ENCODE measurements at regions not wholly inside any gene's neighbourhood (a gene's known extent, or its start where the extent isn't known, plus 50 kb on each side); places are given as distances from the start of the nearest gene placed in this dataset.

- no peaks in the 10 kb centered on the region for H3K9me3 ChIP-seq (ENCODE audit: control insufficient read depth, low read depth, low read length)
- no peaks in the 10 kb centered on the region for H3K27me3 ChIP-seq (ENCODE audit: control insufficient read depth, insufficient read depth, low read length)
- H3K4me3 ChIP-seq (ENCODE audit: low read length), result no peak overlapping the region
- H3K36me3 ChIP-seq (ENCODE audit: control insufficient read depth, low read depth, low read length), result no peaks in the 10 kb centered on the region
- H3K9ac ChIP-seq (ENCODE audit: low read length), result no peak overlapping the region
- H3K27ac ChIP-seq (ENCODE audit: low read length), result no peak overlapping the region
- H3K4me1 ChIP-seq (ENCODE audit: control insufficient read depth, low read depth, low read length), result peaks cover 9% of the 10 kb centered on the region
These were observed 68.6 kb upstream of the FOXA2 start for GRCh38 chr20:22652681-22653588.

DNA sequence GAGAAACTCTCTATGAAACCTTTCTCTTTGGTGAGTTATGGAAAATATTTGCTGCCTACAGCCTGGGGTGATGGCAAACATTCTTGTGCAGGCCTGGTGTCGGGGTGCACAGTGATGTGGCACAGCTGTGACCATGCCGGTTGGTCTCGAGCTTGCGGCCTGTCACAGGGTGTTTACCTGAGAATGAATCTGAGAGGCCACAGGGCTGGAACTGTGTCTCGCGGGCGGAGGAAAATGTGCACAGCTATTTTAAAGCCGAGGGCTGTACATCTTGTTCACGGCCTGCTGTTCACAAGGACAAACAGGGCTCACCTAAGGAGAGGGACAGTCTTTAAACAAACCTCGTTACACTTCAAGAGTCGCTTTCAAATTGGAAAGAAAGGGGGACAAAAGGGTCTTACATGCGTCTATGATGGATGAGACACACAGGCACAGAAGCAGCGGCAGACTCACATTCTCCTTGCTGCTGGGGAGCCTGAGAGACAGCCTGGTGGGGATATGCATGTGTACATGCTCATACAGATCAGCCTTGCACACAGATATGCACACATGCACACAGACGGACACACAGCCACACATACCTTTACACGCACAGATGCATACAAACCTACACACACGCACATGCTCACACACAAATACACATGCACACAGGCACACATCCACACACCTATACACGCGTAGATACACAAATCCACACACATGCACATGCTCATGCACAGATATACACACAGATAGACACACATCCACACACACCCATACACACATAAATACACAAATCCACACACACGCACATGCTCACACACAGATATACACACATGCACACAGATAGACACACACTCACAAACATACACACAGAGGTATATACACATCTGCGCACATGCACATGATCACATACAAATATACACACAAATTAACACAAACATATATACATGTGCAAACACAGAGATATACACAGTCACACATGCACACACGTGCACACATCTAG lies 69.6 kb upstream of the FOXA2 start:
- H3K9ac ChIP-seq (ENCODE audit: low read length), result no peak overlapping the region

GRCh38 chr20:22663528-22664025 lies 79.2 kb upstream of the FOXA2 start:
- Histone ChIP-seq H3K27ac (ENCODE audit: low read length) (no peak overlapping the region), H3K9me3 (ENCODE audit: control insufficient read depth, low read depth, low read length) (peaks cover 4% of the 10 kb centered on the region), H3K9ac (ENCODE audit: low read length) (no peak overlapping the region)

More for the DNA sequence above, 69.6 kb upstream of the FOXA2 start:
- Histone ChIP-seq H3K27ac (ENCODE audit: low read length) (no peak overlapping the region), H3K4me1 (ENCODE audit: control insufficient read depth, low read depth, low read length) (peaks cover 11% of the 10 kb centered on the region), H3K4me3 (ENCODE audit: low read length) (no peak overlapping the region), H3K9me3 (ENCODE audit: control insufficient read depth, low read depth, low read length) (no peaks in the 10 kb centered on the region), H3K27me3 (ENCODE audit: control insufficient read depth, insufficient read depth, low read length) (no peaks in the 10 kb centered on the region), H3K36me3 (ENCODE audit: control insufficient read depth, low read depth, low read length) (no peaks in the 10 kb centered on the region)

DNA sequence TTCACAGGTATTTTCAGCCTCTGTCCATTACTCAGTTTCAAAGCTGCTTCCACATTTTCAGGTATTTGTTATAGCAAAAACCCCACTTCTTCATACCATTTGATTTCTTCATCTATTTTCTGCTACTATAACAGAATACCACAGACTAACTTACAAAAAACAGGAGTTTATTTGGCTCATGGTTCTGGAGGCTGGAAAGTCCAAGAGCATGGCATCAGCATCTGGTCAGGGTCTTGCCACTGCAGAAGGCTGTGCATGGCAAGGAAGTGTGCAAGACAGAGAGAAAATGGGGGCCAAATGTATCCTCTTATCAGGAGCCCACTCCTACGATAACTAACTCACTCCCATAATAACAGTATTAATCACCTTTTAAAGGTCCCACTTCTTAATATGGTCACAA lies 82.8 kb upstream of the FOXA2 start:
- H3K4me1 ChIP-seq (ENCODE audit: control insufficient read depth, low read depth, low read length), result peaks cover 15% of the 10 kb centered on the region
- H3K9ac ChIP-seq (ENCODE audit: low read length), result no peak overlapping the region
- H3K27ac ChIP-seq (ENCODE audit: low read length), result no peak overlapping the region
- H3K27me3 ChIP-seq (ENCODE audit: control insufficient read depth, insufficient read depth, low read length), result no peaks in the 10 kb centered on the region
- no peaks in the 10 kb centered on the region for H3K36me3 ChIP-seq (ENCODE audit: control insufficient read depth, low read depth, low read length)
- peaks cover 9% of the 10 kb centered on the region for H3K9me3 ChIP-seq (ENCODE audit: control insufficient read depth, low read depth, low read length)
- H3K4me3 ChIP-seq (ENCODE audit: low read length), result no peak overlapping the region

More at GRCh38 chr20:22663528-22664025, 79.2 kb upstream of the FOXA2 start:
- Histone ChIP-seq H3K27me3 (ENCODE audit: control insufficient read depth, insufficient read depth, low read length) (no peaks in the 10 kb centered on the region), H3K36me3 (ENCODE audit: control insufficient read depth, low read depth, low read length) (no peaks in the 10 kb centered on the region), H3K4me3 (ENCODE audit: low read length) (peak overlapping the region; percentile 12), H3K4me1 (ENCODE audit: control insufficient read depth, low read depth, low read length) (peaks cover 22% of the 10 kb centered on the region)

- H3K9me3 ChIP-seq (ENCODE audit: control insufficient read depth, low read depth, low read length), result peaks cover 7% of the 10 kb centered on the region
These were observed 87.8 kb upstream of the FOXA2 start for GRCh38 chr20:22672191-22672590.

DNA sequence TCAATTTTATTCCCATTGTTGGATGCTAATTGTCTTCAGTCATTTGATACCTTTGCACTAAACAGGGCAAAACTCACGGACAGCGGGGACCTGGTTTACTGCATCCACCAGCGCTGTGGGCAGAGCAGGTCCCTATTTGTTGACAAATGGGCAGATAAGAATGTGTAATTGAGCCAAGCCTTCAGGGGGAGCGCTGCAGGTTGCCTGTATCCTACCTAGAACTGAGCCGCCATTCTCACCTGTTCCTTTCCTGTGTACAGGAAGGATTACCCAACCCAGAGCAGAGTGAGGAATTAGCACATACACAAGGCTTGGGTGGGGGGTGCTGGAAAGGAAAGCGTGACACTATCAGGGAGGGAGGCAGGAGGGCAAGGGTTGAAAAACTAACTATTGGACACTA lies 89.1 kb upstream of the FOXA2 start:
- Histone ChIP-seq H3K4me1 (ENCODE audit: control insufficient read depth, low read depth, low read length) (no peaks in the 10 kb centered on the region), H3K27me3 (ENCODE audit: control insufficient read depth, insufficient read depth, low read length) (no peaks in the 10 kb centered on the region), H3K27ac (ENCODE audit: low read length) (no peak overlapping the region), H3K4me3 (ENCODE audit: low read length) (no peak overlapping the region), H3K9ac (ENCODE audit: low read length) (no peak overlapping the region), H3K36me3 (ENCODE audit: control insufficient read depth, low read depth, low read length) (no peaks in the 10 kb centered on the region), H3K9me3 (ENCODE audit: control insufficient read depth, low read depth, low read length) (peaks cover 5% of the 10 kb centered on the region)

More at GRCh38 chr20:22672191-22672590, 87.8 kb upstream of the FOXA2 start:
- H3K4me1 ChIP-seq (ENCODE audit: control insufficient read depth, low read depth, low read length), result no peaks in the 10 kb centered on the region
- H3K4me3 ChIP-seq (ENCODE audit: low read length), result no peak overlapping the region
- no peaks in the 10 kb centered on the region for H3K36me3 ChIP-seq (ENCODE audit: control insufficient read depth, low read depth, low read length)
- H3K9ac ChIP-seq (ENCODE audit: low read length), result no peak overlapping the region
- no peaks in the 10 kb centered on the region for H3K27me3 ChIP-seq (ENCODE audit: control insufficient read depth, insufficient read depth, low read length)
- H3K27ac ChIP-seq (ENCODE audit: low read length), result no peak overlapping the region

GRCh38 chr20:22675341-22675740 lies 91.0 kb upstream of the FOXA2 start:
- no peak overlapping the region for H3K4me3 ChIP-seq (ENCODE audit: low read length)
- peaks cover 3% of the 10 kb centered on the region for H3K9me3 ChIP-seq (ENCODE audit: control insufficient read depth, low read depth, low read length)
- no peaks in the 10 kb centered on the region for H3K4me1 ChIP-seq (ENCODE audit: control insufficient read depth, low read depth, low read length)

GRCh38 chr20:22678678-22679077 lies 94.3 kb upstream of the FOXA2 start:
- peaks cover 3% of the 10 kb centered on the region for H3K9me3 ChIP-seq (ENCODE audit: control insufficient read depth, low read depth, low read length)
- no peak overlapping the region for H3K4me3 ChIP-seq (ENCODE audit: low read length)
- no peak overlapping the region for H3K27ac ChIP-seq (ENCODE audit: low read length)
- no peaks in the 10 kb centered on the region for H3K27me3 ChIP-seq (ENCODE audit: control insufficient read depth, insufficient read depth, low read length)
- H3K4me1 ChIP-seq (ENCODE audit: control insufficient read depth, low read depth, low read length), result no peaks in the 10 kb centered on the region
- no peak overlapping the region for H3K9ac ChIP-seq (ENCODE audit: low read length)
- no peaks in the 10 kb centered on the region for H3K36me3 ChIP-seq (ENCODE audit: control insufficient read depth, low read depth, low read length)

More at GRCh38 chr20:22675341-22675740, 91.0 kb upstream of the FOXA2 start:
- no peaks in the 10 kb centered on the region for H3K27me3 ChIP-seq (ENCODE audit: control insufficient read depth, insufficient read depth, low read length)
- no peak overlapping the region for H3K9ac ChIP-seq (ENCODE audit: low read length)
- no peak overlapping the region for H3K27ac ChIP-seq (ENCODE audit: low read length)
- H3K36me3 ChIP-seq (ENCODE audit: control insufficient read depth, low read depth, low read length), result no peaks in the 10 kb centered on the region

DNA sequence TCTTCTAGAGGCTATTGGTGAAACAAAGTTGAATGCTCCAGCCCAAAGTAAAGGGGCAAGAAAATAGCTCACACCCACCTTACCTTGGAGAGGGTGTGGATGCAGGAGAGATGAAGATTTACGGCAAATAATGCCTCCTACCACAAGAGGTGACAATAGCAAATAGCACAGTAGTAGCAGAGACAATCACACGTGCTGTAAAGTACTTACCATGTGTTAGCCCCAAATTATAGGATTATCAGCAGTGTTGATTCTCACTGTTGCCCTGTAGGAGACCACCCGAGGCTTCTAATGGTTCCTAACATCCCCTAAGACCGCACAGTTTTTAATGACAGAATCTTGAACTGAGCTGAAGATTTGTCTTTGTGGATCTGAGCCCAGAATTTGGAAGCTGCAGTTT lies 94.8 kb upstream of the FOXA2 start:
- Histone ChIP-seq H3K27ac (ENCODE audit: low read length) (no peak overlapping the region), H3K9ac (ENCODE audit: low read length) (no peak overlapping the region), H3K9me3 (ENCODE audit: control insufficient read depth, low read depth, low read length) (peaks cover 3% of the 10 kb centered on the region), H3K4me3 (ENCODE audit: low read length) (no peak overlapping the region), H3K4me1 (ENCODE audit: control insufficient read depth, low read depth, low read length) (no peaks in the 10 kb centered on the region), H3K27me3 (ENCODE audit: control insufficient read depth, insufficient read depth, low read length) (no peaks in the 10 kb centered on the region), H3K36me3 (ENCODE audit: control insufficient read depth, low read depth, low read length) (no peaks in the 10 kb centered on the region)

DNA sequence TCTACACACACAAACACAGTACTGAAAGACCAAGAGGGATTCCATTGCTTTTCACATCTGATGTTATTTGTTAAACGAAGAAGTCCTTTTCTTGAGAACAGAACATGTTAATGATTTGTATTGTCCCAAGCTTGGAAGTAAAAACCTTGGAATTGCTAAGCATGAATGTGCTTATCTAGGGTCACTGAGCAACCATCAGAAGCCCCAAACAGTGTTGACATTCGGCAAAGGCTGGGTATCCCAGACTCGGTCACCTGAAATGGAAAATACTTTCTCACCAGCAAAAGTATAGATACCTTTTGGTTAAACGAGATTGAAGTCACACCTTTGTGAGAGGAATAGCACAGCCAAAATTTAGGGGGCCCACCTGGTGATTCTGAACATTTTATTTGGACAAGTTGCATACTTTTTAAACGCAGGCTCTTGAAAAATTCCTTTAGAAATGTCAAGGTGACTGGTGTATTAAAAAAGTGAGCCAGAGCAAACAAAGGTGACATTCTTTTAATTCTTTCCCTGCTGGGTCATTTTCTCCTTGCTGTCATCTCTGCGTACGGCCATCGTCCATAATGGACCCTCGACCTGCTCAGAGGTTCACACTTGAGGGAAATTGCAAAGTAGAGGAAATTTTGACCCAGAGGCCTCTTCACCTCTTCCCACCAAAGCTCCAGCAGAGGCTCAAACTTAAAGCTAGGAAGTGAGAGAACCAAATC lies 95.8 kb upstream of the FOXA2 start:
- Histone ChIP-seq H3K27me3 (ENCODE audit: control insufficient read depth, insufficient read depth, low read length) (no peaks in the 10 kb centered on the region), H3K9ac (ENCODE audit: low read length) (no peak overlapping the region), H3K36me3 (ENCODE audit: control insufficient read depth, low read depth, low read length) (no peaks in the 10 kb centered on the region), H3K27ac (ENCODE audit: low read length) (no peak overlapping the region), H3K9me3 (ENCODE audit: control insufficient read depth, low read depth, low read length) (peaks cover 3% of the 10 kb centered on the region), H3K4me1 (ENCODE audit: control insufficient read depth, low read depth, low read length) (no peaks in the 10 kb centered on the region), H3K4me3 (ENCODE audit: low read length) (no peak overlapping the region)
